AG09309 (cell line): ENCODE measurements at regions not wholly inside any gene's neighbourhood (a gene's known extent, or its start where the extent isn't known, plus 50 kb on each side); places are given as distances from the start of the nearest gene placed in this dataset.

Experiments used
- DNase-seq: peaks from one replicate; pipeline ENCODE4 v3.0.0-alpha.2; 2010; ENCODE audit warnings: low read depth
- H3K4me3 ChIP-seq: 2 replicates; pipeline ENCODE4 v1.5.1; 2011; ENCODE audit warnings: mild to moderate bottlenecking, low read depth, low read length, moderate library complexity; ENCODE audit not compliant: control insufficient read depth
- TF ChIP-seq, protein P1 (sequence below): IDR thresholded peaks from 2 replicates; pipeline ENCODE4 v1.5.1; 2011; ENCODE audit warnings: mild to moderate bottlenecking, low read depth, low read length, inconsistent platforms; ENCODE audit not compliant: insufficient read depth, control insufficient read depth; ENCODE audit errors: missing control alignments

DNA sequence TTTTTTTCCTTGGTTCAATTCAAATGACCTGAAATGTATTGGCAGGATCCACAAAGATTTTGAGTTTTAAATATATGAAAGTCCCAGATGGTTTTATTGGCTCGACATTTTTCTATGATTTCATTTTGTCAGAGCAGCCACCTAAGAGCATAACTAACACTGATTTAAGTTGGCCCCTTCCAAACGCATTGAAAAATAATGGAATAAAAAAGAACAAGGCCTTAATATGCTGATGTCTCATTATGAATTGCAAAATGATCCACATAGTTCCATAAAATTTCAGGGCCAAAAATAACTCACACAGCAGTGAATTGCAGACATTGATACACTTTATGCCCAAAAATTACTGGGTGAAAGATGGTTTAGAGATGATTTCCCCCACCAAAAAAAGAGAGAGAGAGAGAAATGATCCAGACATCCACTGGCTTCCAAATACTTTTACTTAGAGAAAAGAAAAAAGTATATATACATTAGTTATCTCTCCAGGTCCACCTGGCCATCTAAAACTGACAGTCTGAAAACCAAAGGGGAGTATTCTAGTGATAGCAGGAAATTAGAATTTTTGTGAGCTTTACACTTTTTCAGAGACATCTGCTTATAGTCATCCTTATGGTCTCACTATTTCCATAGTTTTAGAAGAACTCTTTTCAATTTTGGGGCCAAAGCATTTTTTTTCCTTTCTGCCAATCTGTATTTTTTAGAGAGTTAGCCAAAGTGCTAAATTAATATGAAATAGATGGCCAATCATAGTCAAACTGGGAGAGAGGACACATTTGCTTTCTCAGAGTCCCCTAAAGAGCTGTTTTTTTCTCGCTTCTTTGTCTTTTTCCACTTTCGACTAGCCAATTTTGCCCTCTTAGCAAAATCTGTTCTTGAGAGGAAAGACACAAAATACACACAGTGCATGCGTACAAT, 213.5 kb upstream of the RND3 start:
- no peak for DNase-seq
- no peak overlapping the region for H3K4me3 ChIP-seq
- TF ChIP-seq, protein P1, sequence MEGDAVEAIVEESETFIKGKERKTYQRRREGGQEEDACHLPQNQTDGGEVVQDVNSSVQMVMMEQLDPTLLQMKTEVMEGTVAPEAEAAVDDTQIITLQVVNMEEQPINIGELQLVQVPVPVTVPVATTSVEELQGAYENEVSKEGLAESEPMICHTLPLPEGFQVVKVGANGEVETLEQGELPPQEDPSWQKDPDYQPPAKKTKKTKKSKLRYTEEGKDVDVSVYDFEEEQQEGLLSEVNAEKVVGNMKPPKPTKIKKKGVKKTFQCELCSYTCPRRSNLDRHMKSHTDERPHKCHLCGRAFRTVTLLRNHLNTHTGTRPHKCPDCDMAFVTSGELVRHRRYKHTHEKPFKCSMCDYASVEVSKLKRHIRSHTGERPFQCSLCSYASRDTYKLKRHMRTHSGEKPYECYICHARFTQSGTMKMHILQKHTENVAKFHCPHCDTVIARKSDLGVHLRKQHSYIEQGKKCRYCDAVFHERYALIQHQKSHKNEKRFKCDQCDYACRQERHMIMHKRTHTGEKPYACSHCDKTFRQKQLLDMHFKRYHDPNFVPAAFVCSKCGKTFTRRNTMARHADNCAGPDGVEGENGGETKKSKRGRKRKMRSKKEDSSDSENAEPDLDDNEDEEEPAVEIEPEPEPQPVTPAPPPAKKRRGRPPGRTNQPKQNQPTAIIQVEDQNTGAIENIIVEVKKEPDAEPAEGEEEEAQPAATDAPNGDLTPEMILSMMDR, result no peak

- TF ChIP-seq, protein P1, result no peak
Observed at GRCh38 chr2:150699218-150699617, 211.8 kb upstream of the RND3 start.

GRCh38 chr2:150698016-150698661, 210.7 kb upstream of the RND3 start:
- TF ChIP-seq, protein P1, result no peak
- peak; percentile 90 for DNase-seq
- no peak overlapping the region for H3K4me3 ChIP-seq

More at GRCh38 chr2:150699218-150699617, 211.8 kb upstream of the RND3 start:
- no peak overlapping the region for H3K4me3 ChIP-seq
- no peak for DNase-seq

DNA sequence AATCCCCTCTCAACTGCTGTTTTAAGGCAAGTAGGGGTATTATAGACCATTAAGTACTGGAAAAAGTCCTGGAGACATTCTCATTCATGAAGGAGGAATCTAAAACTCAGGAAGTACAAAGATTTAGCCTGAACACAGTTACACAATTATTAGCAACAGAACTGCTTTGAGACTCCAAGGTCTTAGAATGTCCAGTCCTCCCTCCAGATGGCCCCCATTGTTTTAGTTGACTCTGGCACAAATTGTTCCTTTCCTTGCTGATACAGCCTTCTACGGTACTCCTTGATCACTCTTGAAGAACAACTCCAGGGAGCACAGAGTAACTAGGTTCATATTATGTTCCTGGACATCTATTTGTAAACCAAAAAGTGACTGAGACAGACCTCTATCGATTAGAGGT, 210.1 kb upstream of the RND3 start:
- no peak for DNase-seq
- H3K4me3 ChIP-seq, result no peak overlapping the region
- TF ChIP-seq, protein P1, result no peak

- DNase-seq, result no peak
- TF ChIP-seq, protein P1, result no peak
- no peak overlapping the region for H3K4me3 ChIP-seq
Observed at GRCh38 chr2:150695451-150696135, 208.1 kb upstream of the RND3 start.

- TF ChIP-seq, protein P1, result no peak
- DNase-seq, result no peak
- no peak overlapping the region for H3K4me3 ChIP-seq
Observed at GRCh38 chr2:150693556-150693955, 206.1 kb upstream of the RND3 start.
